WI38 (cell line): ENCODE measurements at regions not wholly inside any gene's neighbourhood (a gene's known extent, or its start where the extent isn't known, plus 50 kb on each side); places are given as distances from the start of the nearest gene placed in this dataset.

Experiments used
- H3K4me3 ChIP-seq: 2 replicates; pipeline ENCODE4 v1.5.1; 2011; ENCODE audit warnings: low read depth, mild to moderate bottlenecking, control low read depth, low read length
- TF ChIP-seq, protein P1 (sequence below): IDR thresholded peaks from 2 replicates; pipeline ENCODE4 v1.5.1; 2012; ENCODE audit warnings: low read depth, mild to moderate bottlenecking, control low read depth, low read length

GRCh38 chr2:120899771-120900170, 164.1 kb downstream of the GLI2 start:
- H3K4me3 ChIP-seq = no peak overlapping the region
- TF ChIP-seq, protein P1, sequence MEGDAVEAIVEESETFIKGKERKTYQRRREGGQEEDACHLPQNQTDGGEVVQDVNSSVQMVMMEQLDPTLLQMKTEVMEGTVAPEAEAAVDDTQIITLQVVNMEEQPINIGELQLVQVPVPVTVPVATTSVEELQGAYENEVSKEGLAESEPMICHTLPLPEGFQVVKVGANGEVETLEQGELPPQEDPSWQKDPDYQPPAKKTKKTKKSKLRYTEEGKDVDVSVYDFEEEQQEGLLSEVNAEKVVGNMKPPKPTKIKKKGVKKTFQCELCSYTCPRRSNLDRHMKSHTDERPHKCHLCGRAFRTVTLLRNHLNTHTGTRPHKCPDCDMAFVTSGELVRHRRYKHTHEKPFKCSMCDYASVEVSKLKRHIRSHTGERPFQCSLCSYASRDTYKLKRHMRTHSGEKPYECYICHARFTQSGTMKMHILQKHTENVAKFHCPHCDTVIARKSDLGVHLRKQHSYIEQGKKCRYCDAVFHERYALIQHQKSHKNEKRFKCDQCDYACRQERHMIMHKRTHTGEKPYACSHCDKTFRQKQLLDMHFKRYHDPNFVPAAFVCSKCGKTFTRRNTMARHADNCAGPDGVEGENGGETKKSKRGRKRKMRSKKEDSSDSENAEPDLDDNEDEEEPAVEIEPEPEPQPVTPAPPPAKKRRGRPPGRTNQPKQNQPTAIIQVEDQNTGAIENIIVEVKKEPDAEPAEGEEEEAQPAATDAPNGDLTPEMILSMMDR = no peak

DNA sequence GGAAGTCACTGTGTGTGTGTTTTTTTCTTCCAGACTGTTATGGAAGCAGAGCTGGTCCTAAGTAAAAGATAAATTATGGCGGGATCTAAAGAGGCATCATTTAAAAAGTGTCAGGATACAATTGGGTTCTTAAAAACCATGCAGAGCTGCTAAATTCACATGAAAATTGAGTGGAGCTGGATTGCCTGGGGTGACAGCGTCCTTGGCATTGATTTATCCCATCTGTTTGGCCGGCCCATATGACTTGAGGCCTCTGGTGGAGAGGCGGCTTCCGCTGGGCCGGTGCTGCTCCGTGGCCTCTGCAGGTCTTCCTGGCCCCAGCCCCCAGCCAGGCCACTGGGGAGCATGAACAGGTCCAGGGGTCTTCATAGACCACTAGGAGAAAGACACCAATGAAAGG, 165.5 kb downstream of the GLI2 start:
- no peak overlapping the region for H3K4me3 ChIP-seq
- TF ChIP-seq, protein P1 = no peak

DNA sequence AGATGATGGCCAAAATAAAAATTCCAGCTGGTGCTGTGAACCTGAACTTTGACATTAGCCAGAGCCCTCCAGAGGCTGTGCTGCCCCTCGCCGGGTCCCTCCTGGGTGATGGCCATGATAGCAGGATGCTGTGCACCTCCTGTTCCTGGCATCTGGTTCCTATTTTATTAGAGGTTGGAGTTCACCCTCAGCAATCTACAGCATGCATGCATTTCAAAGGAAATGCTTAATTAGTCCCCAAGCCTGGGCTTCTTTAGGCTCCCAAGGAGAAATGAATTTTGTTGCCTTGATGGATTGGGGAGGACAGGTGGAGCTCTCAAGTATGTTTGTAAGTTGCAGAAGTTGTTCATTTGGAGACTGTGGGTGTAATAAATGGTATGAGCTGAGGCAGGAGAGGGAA, 166.9 kb downstream of the GLI2 start:
- H3K4me3 ChIP-seq = no peak overlapping the region
- TF ChIP-seq, protein P1 = no peak

DNA sequence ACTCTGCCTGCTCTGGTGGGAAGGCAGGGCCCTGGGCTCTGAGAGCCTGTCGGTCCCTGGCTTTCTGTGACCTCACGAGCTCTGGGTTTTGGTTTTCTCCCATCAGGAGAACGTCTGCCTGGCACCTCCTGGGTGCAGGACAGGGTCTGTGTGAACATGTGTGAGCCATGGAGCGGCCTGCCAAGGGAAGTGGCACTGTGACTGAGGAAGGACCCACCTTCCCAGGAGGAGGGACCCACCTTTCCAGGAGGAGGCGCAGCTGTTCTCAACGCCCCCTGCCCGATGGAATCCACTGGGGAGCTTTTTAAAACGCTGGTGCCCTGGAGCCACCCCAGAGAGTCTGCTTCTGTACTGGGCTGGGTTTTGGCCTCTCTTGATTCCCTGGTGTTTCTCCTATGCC, 168.7 kb downstream of the GLI2 start:
- TF ChIP-seq, protein P1 = no peak
- H3K4me3 ChIP-seq = no peak overlapping the region

- H3K4me3 ChIP-seq = no peak overlapping the region
- TF ChIP-seq, protein P1 = no peak
These were observed 169.2 kb downstream of the GLI2 start for GRCh38 chr2:120904830-120905234.

DNA sequence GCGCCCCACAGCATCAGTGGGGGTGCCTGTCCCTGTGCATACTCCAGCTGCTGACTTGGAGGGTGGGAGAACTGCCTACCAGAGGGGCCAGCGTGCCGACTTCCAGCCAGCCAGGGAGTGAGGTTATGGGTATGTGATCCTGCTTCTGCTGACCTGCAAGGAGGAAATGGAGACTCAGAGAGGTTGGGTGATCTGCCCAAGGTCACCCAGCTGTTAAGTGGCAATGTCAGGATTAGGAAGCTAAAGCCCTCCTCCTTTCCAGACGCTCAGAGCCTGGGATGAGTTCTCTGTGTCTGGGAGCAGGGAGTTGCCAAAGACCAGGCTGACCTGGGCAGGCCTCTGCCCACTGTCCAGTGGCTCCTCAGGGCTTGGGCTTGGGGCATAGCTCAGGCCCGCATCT, 169.6 kb downstream of the GLI2 start:
- TF ChIP-seq, protein P1 = no peak
- H3K4me3 ChIP-seq = no peak overlapping the region

- no peak overlapping the region for H3K4me3 ChIP-seq
- TF ChIP-seq, protein P1 = no peak
These were observed 170.3 kb downstream of the GLI2 start for GRCh38 chr2:120905824-120906571.
